Right ventricle myocardium superior (tissue), 1 donor: ENCODE measurements at regions not wholly inside any gene's neighbourhood (a gene's known extent, or its start where the extent isn't known, plus 50 kb on each side); places are given as distances from the start of the nearest gene placed in this dataset.

Experiments
- ATAC-seq: fragments of 200-7000 bp; cut with Tn5 transposase; one replicate; pipeline ENCODE4 v1.9.1; 2020; ENCODE audit warnings: mild to moderate bottlenecking; ENCODE audit not compliant: poor library complexity
- DNase-seq: peaks from one replicate; pipeline ENCODE4 v3.0.0-alpha.2; 2020
- intact Hi-C: fragments of 100-400 bp; cut with DNase I; formaldehyde crosslinking; loops from one replicate; pipeline ENCODE4 v1.11.2; 2022
- donor health status: DM: no; HTN: yes; CAD: no; lungs with severe emphysema.

GRCh38 chr10:78529262-78529661 is 495.6 kb downstream of the RPS24 start:
- intact Hi-C loops = loop anchor here (10.0 kb wide), 1 partner anchor 314 kb away; no protein-coding TSS in a partner anchor
- DNase-seq = no peak
- ATAC-seq = no peak

- intact Hi-C loops = no loop called here
- no peak for ATAC-seq
- no peak for DNase-seq
These were observed 497.4 kb downstream of the RPS24 start for GRCh38 chr10:78531088-78531487.

GRCh38 chr10:78532480-78533042 is 498.9 kb downstream of the RPS24 start:
- ATAC-seq (peak; percentile 45), DNase-seq (no peak)
- intact Hi-C loops = no loop called here

GRCh38 chr10:78533098-78533497 is 499.4 kb downstream of the RPS24 start:
- intact Hi-C loops = no loop called here
- ATAC-seq (peak; percentile 53), DNase-seq (no peak)

GRCh38 chr10:78533776-78534175 is 500.1 kb downstream of the RPS24 start:
- no peak for DNase-seq

GRCh38 chr10:78535716-78536218 is 502.1 kb downstream of the RPS24 start:
- ATAC-seq (no peak), DNase-seq (no peak)
- intact Hi-C loops = no loop called here

More at GRCh38 chr10:78533776-78534175, 500.1 kb downstream of the RPS24 start:
- intact Hi-C loops = no loop called here
- ATAC-seq = no peak

- intact Hi-C loops = no loop called here
- ATAC-seq (no peak), DNase-seq (no peak)
These were observed 503.4 kb downstream of the RPS24 start for GRCh38 chr10:78537018-78537417.

GRCh38 chr10:78539247-78539766 is 505.6 kb downstream of the RPS24 start:
- intact Hi-C loops = no loop called here
- DNase-seq = no peak
- no peak for ATAC-seq

GRCh38 chr10:78540355-78541076 is 506.9 kb downstream of the RPS24 start:
- no peak for DNase-seq
- intact Hi-C loops = no loop called here
- ATAC-seq = no peak

GRCh38 chr10:78541481-78542140 is 507.9 kb downstream of the RPS24 start:
- intact Hi-C loops = no loop called here
- DNase-seq (no peak), ATAC-seq (no peak)

GRCh38 chr10:78542141-78542489 is 508.5 kb downstream of the RPS24 start:
- ATAC-seq = no peak
- intact Hi-C loops = no loop called here
- DNase-seq = no peak

- ATAC-seq = no peak
- intact Hi-C loops = no loop called here
These were observed 508.9 kb downstream of the RPS24 start for GRCh38 chr10:78542521-78542920.

GRCh38 chr10:78543031-78543748 is 509.5 kb downstream of the RPS24 start:
- intact Hi-C loops = no loop called here
- ATAC-seq (peak; percentile 46), DNase-seq (no peak)

More at GRCh38 chr10:78542521-78542920, 508.9 kb downstream of the RPS24 start:
- DNase-seq = no peak

- intact Hi-C loops = no loop called here
- DNase-seq (peak; percentile 78), ATAC-seq (peak; percentile 89)
These were observed 510.2 kb downstream of the RPS24 start for GRCh38 chr10:78543749-78544362.

- intact Hi-C loops = no loop called here
- peak; percentile 11 for ATAC-seq
- DNase-seq = no peak
These were observed 510.9 kb downstream of the RPS24 start for GRCh38 chr10:78544423-78545090.

GRCh38 chr10:78545756-78546155 is 512.1 kb downstream of the RPS24 start:
- ATAC-seq (no peak), DNase-seq (no peak)
- intact Hi-C loops = no loop called here

- intact Hi-C loops = no loop called here
- ATAC-seq = no peak
- no peak for DNase-seq
These were observed 513.7 kb downstream of the RPS24 start for GRCh38 chr10:78547397-78547796.

- DNase-seq = no peak
- ATAC-seq = no peak
- intact Hi-C loops = no loop called here
These were observed 514.2 kb downstream of the RPS24 start for GRCh38 chr10:78547905-78548304.
